Amniotic stem cell (primary cell): ENCODE measurements at regions not wholly inside any gene's neighbourhood (a gene's known extent, or its start where the extent isn't known, plus 50 kb on each side); places are given as distances from the start of the nearest gene placed in this dataset.
"Not testable (repeated sequence)": the region's sequence is repeated elsewhere in the genome, so short reads cannot be mapped to it uniquely, and the experiment has no call there.

Experiments used
- DNase-seq: peaks from one replicate; lab custom pipeline; 2025; lab: John Stamatoyannopoulos, UW

- not testable (repeated sequence) for DNase-seq
These were observed 144.7 kb upstream of the CRYM start for GRCh38 chr16:21422824-21423223.

GRCh38 chr16:21404699-21405098 is 126.6 kb upstream of the CRYM start:
- not testable (repeated sequence) for DNase-seq

GRCh38 chr16:21397866-21398265 is 119.8 kb upstream of the CRYM start:
- DNase-seq: not testable (repeated sequence)

GRCh38 chr16:21396545-21396944 is 118.5 kb upstream of the CRYM start:
- DNase-seq: not testable (repeated sequence)

GRCh38 chr16:21390634-21391033 is 112.5 kb upstream of the CRYM start:
- not testable (repeated sequence) for DNase-seq

- not testable (repeated sequence) for DNase-seq
These were observed 111.8 kb upstream of the CRYM start for GRCh38 chr16:21389860-21390259.

GRCh38 chr16:21387757-21388156 is 109.7 kb upstream of the CRYM start:
- not testable (repeated sequence) for DNase-seq

GRCh38 chr16:21386201-21386915 is 108.3 kb upstream of the CRYM start:
- not testable (repeated sequence) for DNase-seq

GRCh38 chr16:21383682-21384081 is 105.6 kb upstream of the CRYM start:
- not testable (repeated sequence) for DNase-seq

GRCh38 chr16:21379645-21380044 is 101.6 kb upstream of the CRYM start:
- not testable (repeated sequence) for DNase-seq

- DNase-seq: not testable (repeated sequence)
These were observed 98.3 kb upstream of the CRYM start for GRCh38 chr16:21376196-21376899.

- not testable (repeated sequence) for DNase-seq
These were observed 97.2 kb upstream of the CRYM start for GRCh38 chr16:21375334-21375733.

- not testable (repeated sequence) for DNase-seq
These were observed 95.4 kb upstream of the CRYM start for GRCh38 chr16:21373454-21373853.

GRCh38 chr16:21372862-21373261 is 94.8 kb upstream of the CRYM start:
- DNase-seq: not testable (repeated sequence)

- not testable (repeated sequence) for DNase-seq
These were observed 94.2 kb upstream of the CRYM start for GRCh38 chr16:21372162-21372835.

- DNase-seq: not testable (repeated sequence)
These were observed 92.7 kb upstream of the CRYM start for GRCh38 chr16:21370791-21371190.

GRCh38 chr16:21368973-21369942 is 91.2 kb upstream of the CRYM start:
- DNase-seq: not testable (repeated sequence)

- DNase-seq: not testable (repeated sequence)
These were observed 89.8 kb upstream of the CRYM start for GRCh38 chr16:21367733-21368421.

- DNase-seq: not testable (repeated sequence)
These were observed 88.9 kb upstream of the CRYM start for GRCh38 chr16:21366998-21367397.

GRCh38 chr16:21365541-21365940 is 87.5 kb upstream of the CRYM start:
- DNase-seq: not testable (repeated sequence)
